BJ (cell line): ENCODE measurements at regions not wholly inside any gene's neighbourhood (a gene's known extent, or its start where the extent isn't known, plus 50 kb on each side); places are given as distances from the start of the nearest gene placed in this dataset.
"Not testable (repeated sequence)": the region's sequence is repeated elsewhere in the genome, so short reads cannot be mapped to it uniquely, and the experiment has no call there.

Experiments
- CTCF ChIA-PET: fragments of 350-600 bp; formaldehyde crosslinking; extraction: SDS; loops from one replicate; lab custom pipeline; 2021; ENCODE audit warnings: antibody characterized with exemption, inconsistent platforms; lab: Yijun Ruan, JAX
- POLR2A ChIA-PET: fragments of 300-600 bp; sonication (Branson Sonifier 250); formaldehyde crosslinking; extraction: SDS; loops from one replicate; lab custom pipeline; 2021; ENCODE audit warnings: antibody characterized with exemption; lab: Charles Lee
- DNase-seq: peaks from one replicate; pipeline ENCODE4 v3.0.0-alpha.2; 2011; ENCODE audit warnings: low read depth
- H3K27me3 ChIP-seq: 2 replicates; pipeline ENCODE4 v1.6.0; 2011; ENCODE audit warnings: low read length; ENCODE audit not compliant: control insufficient read depth, insufficient read depth
- H3K36me3 ChIP-seq: 2 replicates; pipeline ENCODE4 v1.5.1; 2011; ENCODE audit warnings: low read length; ENCODE audit not compliant: control insufficient read depth, insufficient read depth
- H3K4me3 ChIP-seq: 2 replicates; pipeline ENCODE4 v1.5.1; 2011; ENCODE audit warnings: low read depth, mild to moderate bottlenecking, control low read depth, low read length
- CTCF ChIP-seq: IDR thresholded peaks from 2 replicates; pipeline ENCODE4 v1.5.1; 2011; ENCODE audit warnings: low read depth, mild to moderate bottlenecking, control low read depth, inconsistent platforms, low read length, moderate library complexity; ENCODE audit not compliant: insufficient read depth

- CTCF ChIA-PET: interaction anchor here (0.6 to 0.9 kb wide), 2 partner anchors 548 to 554 kb away, joined by 3 read pairs; no protein-coding TSS in a partner anchor
Observed at GRCh38 chr2:111670776-111671175, 213.2 kb downstream of the ANAPC1 start.

DNA sequence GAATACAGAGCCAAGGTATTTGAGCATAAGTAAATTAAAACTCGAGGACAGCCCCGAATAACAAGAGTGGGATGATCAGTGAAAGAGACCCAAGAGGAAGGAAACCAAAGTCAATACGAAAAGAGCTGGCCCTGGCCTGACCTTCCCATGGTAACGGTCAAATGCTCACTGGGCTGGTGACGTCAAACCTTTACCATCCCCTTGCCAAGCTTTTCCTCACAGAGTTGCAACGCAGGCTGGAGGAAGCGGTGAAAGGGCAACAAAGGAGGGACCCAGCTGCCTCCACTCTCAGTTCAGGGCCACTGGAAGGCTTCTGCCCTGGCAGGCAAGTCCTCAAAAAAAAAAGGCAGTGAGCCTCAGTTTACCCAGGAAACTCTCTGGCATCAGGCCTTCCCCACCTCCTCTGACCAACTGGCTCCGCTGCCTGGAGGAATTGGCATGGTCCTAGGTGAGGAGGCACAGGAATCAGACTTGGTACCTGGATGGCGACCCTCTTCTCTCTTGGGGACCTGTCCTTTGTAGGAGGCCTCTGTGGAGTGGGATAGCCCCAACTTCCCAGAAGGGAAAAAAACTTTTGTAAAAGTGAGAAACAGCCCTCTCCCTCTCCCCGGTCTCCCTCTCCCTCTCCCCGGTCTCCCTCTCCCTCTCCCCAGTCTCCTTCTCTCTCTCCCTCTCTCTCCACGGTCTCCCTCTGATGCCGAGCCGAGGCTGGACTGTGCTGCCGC lies 212.4 kb downstream of the ANAPC1 start:
- no peak for TF ChIP-seq CTCF
- ChIA-PET CTCF (no interaction called here), POLR2A (no interaction called here)
- no peak for DNase-seq
- H3K4me3 ChIP-seq: no peak overlapping the region
- no peaks in the 10 kb centered on the region for H3K27me3 ChIP-seq
- no peaks in the 10 kb centered on the region for H3K36me3 ChIP-seq

More at GRCh38 chr2:111670776-111671175, 213.2 kb downstream of the ANAPC1 start:
- Histone ChIP-seq H3K36me3 (no peaks in the 10 kb centered on the region), H3K4me3 (no peak overlapping the region), H3K27me3 (no peaks in the 10 kb centered on the region)
- POLR2A ChIA-PET: no interaction called here
- DNase-seq: no peak
- TF ChIP-seq CTCF: no peak

GRCh38 chr2:111672641-111673040 lies 211.4 kb downstream of the ANAPC1 start:
- POLR2A ChIA-PET, DNase-seq, CTCF ChIA-PET: not testable (repeated sequence)

GRCh38 chr2:111673526-111673925 lies 210.5 kb downstream of the ANAPC1 start:
- POLR2A ChIA-PET: interaction anchor here (0.6 kb wide), 1 partner anchor 1034 kb away, joined by 6 read pairs; no protein-coding TSS in a partner anchor
- Histone ChIP-seq H3K4me3 (no peak overlapping the region), H3K36me3 (no peaks in the 10 kb centered on the region), H3K27me3 (no peaks in the 10 kb centered on the region)
- CTCF ChIA-PET: no interaction called here
- no peak for TF ChIP-seq CTCF
- DNase-seq: no peak

More at GRCh38 chr2:111672641-111673040, 211.4 kb downstream of the ANAPC1 start:
- H3K36me3 ChIP-seq, H3K27me3 ChIP-seq, H3K4me3 ChIP-seq: not testable (repeated sequence)

DNA sequence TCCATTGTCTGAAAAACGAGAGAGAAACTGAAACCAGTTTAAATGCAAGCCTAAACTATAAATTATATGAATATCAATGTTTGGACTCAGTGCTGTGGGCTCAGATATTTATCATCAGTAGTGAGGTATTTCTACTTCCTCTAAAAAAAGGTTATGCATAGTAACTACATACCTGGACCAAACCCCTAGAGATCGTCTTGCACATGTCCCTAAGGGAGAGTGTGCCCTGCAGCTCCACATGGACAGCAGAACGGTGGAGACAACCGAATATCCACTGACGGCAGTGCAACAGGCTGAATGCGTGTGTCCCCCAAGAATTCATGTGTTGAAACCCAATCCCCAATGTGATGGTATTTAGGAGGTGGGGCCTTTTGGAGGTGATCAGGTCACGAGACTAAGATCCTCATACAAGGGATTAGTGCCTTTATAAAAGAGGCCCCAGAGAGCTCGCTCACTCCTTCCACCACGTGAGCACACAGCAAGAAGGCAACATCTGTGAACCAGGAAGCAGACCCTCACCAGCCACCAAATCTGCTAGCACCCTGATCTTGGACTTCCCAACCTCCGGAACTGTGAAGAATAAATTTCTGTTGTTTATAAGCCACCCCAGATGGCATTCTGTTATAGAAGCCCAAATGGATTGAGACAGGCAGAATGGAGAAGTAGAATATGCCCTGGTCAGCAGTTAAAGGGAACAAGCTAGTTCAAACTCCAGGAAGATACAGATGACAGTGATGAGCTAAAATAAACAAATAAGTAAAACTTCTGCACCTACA lies 208.4 kb downstream of the ANAPC1 start:
- no peak for TF ChIP-seq CTCF
- Histone ChIP-seq H3K27me3 (no peaks in the 10 kb centered on the region), H3K4me3 (no peak overlapping the region), H3K36me3 (no peaks in the 10 kb centered on the region)
- no peak for DNase-seq
- POLR2A ChIA-PET: no interaction called here
- CTCF ChIA-PET: interaction anchor here (0.7 to 1.5 kb wide), 3 partner anchors 26 to 866 kb away, joined by 3 read pairs; no protein-coding TSS in a partner anchor
